Fibroblast of pulmonary artery (primary cell): ENCODE measurements at regions not wholly inside any gene's neighbourhood (a gene's known extent, or its start where the extent isn't known, plus 50 kb on each side); places are given as distances from the start of the nearest gene placed in this dataset.

Experiments used
- DNase-seq: peaks from one replicate; pipeline ENCODE4 v3.0.0-alpha.2; 2010; ENCODE audit warnings: low read depth
- H3K4me3 ChIP-seq: replicated peaks from 2 replicates; pipeline ENCODE4 v1.5.1; 2011; ENCODE audit warnings: low read depth, mild to moderate bottlenecking, control low read depth, low read length, moderate library complexity
- TF ChIP-seq, protein P1 (sequence below): IDR thresholded peaks from 2 replicates; pipeline ENCODE4 v1.5.1; 2011; ENCODE audit warnings: mild to moderate bottlenecking, control low read depth, low read length, inconsistent platforms; ENCODE audit errors: missing control alignments

DNA sequence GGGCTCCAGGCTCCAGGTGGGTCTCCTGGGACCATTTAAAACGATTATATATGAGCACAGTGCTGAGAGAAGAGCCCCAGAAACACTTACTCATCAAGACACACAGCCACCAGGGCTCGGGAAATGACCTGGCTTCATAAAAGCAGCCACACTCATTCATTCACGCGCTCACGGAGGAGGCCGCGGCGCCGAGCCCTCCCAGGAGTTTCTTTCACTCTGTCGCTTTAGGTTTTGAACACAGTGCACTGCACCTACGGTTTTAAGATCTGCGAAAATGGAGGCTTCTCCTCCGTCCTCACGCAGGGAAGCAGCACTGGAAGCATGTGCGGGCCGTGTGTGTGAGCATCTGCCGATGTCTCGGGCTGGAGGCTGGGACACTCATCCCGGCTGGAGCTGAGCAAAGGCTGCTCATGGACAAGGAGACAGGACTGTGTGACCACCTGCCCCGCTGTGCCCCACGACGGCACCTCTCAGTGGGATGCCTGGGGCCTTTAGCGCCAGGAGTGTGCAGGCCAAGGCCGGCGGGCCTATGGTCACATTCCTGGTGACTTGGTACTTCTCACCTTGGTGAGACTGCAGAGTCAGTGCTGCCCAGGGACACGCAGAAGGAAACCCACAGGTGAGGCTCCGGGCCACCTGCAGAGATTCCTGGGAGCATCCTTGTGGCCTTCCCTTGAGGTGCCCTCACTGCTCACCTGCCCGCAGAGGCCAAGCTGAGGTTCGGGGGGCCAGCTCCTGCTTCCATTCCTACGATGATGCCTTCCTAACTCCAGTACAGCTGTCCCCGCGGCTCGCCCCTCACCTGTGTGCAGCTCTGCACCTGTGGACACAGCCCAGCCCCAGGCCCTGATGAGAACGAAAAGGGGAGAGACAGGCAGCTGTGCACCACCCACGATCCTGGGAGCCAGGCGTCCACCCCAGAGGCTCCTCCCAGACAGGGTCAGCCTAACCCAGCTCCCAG is 872.0 kb downstream of the BRD1 start:
- no peak for DNase-seq
- H3K4me3 ChIP-seq, result no peak overlapping the region
- TF ChIP-seq, protein P1, sequence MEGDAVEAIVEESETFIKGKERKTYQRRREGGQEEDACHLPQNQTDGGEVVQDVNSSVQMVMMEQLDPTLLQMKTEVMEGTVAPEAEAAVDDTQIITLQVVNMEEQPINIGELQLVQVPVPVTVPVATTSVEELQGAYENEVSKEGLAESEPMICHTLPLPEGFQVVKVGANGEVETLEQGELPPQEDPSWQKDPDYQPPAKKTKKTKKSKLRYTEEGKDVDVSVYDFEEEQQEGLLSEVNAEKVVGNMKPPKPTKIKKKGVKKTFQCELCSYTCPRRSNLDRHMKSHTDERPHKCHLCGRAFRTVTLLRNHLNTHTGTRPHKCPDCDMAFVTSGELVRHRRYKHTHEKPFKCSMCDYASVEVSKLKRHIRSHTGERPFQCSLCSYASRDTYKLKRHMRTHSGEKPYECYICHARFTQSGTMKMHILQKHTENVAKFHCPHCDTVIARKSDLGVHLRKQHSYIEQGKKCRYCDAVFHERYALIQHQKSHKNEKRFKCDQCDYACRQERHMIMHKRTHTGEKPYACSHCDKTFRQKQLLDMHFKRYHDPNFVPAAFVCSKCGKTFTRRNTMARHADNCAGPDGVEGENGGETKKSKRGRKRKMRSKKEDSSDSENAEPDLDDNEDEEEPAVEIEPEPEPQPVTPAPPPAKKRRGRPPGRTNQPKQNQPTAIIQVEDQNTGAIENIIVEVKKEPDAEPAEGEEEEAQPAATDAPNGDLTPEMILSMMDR, result no peak

DNA sequence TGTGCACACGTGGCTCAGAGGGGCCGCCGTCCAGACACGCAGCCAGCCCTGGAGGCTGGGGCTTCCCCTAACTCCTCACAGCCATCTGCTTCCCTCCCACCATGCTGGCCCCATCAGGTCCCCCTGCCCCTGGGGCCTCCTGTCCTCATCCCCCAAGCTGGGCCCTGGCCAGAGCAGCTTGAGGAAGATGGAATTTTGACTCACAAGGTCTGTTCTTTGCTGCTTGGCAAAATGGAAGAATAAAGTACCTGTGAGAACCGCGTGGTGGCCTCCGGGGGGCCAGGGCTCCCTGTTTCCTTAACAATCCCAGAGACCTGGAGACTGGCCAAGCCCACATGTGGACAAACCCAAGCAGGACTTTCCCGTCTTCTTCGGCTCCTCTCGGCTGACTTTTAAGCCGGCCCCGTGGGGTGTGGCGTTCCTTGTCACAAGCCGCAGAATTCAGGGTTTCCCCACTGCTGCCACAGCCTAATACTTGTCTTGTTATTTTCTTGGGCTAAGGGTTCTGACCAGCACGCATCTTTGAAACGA is 872.8 kb downstream of the BRD1 start:
- no peak for DNase-seq
- TF ChIP-seq, protein P1, result no peak
- no peak overlapping the region for H3K4me3 ChIP-seq

GRCh38 chr22:48953830-48954229 is 873.8 kb downstream of the BRD1 start:
- TF ChIP-seq, protein P1, result no peak
- H3K4me3 ChIP-seq, result no peak overlapping the region
- no peak for DNase-seq

GRCh38 chr22:48953103-48953720 is 874.5 kb downstream of the BRD1 start:
- DNase-seq, result no peak
- TF ChIP-seq, protein P1, result no peak
- no peak overlapping the region for H3K4me3 ChIP-seq

GRCh38 chr22:48952256-48953102 is 875.2 kb downstream of the BRD1 start:
- no peak for DNase-seq
- TF ChIP-seq, protein P1, result no peak
- H3K4me3 ChIP-seq, result no peak overlapping the region

- TF ChIP-seq, protein P1, result no peak
- H3K4me3 ChIP-seq, result no peak overlapping the region
- no peak for DNase-seq
These were observed 875.8 kb downstream of the BRD1 start for GRCh38 chr22:48951836-48952235.
